ENCODE measurements at regions not wholly inside any gene's neighbourhood (a gene's known extent, or its start where the extent isn't known, plus 50 kb on each side); places are given as distances from the start of the nearest gene placed in this dataset.

DNA sequence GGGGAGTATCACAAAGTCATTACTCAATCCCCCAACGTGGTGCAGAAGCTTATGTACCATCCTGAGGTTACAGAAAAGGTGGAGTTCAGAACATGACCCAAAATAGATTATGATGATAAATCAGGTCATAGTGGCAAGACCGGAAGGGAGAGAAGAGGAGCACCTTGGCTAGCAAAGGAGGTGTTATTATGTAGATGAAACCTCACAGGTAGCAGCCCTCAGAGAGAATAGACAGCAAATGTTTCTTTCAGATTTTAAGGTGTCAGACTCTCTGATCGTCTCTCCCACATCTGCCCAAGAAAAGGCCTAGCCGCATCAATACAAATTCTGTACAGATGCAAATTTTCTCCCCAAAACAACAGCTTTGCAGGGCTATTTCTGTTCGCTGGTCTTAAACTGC is 88.3 kb upstream of the SEMA3D start:
- TF ChIP-seq CTCF (IDR thresholded peaks at IDR 0.05) (no peak), POLR2A (IDR thresholded peaks at IDR 0.05) (no peak)
